A549 (cell line): ENCODE measurements at regions not wholly inside any gene's neighbourhood (a gene's known extent, or its start where the extent isn't known, plus 50 kb on each side); places are given as distances from the start of the nearest gene placed in this dataset.

ENCODE experiments used
- ATAC-seq, 2 experiments: fragments of 200-7000 bp in 1 of 2; fragments of >200 bp in 1 of 2; cut with Nextera tagmentation in 1 of 2; cut with Tn5 transposase in 1 of 2; 3 replicates each; pipeline versions ENCODE4 v1.8.0 to v1.9.1; 2018 to 2020; ENCODE audit warnings: mild to moderate bottlenecking in 1 of 2, moderate library complexity in 1 of 2
- CTCF ChIA-PET: fragments of 300-600 bp; sonication (Branson Sonifier 250); formaldehyde crosslinking; extraction: SDS; loops from one replicate; lab custom pipeline; 2021; ENCODE audit warnings: antibody characterized with exemption, inconsistent platforms; lab: Yijun Ruan, JAX
- POLR2A ChIA-PET: fragments of 350-600 bp; formaldehyde crosslinking; extraction: SDS; loops from one replicate; lab custom pipeline; 2021; ENCODE audit warnings: antibody characterized with exemption, inconsistent platforms; lab: Yijun Ruan, JAX
- DNase-seq, 2 experiments: peaks; one replicate each; pipeline versions ENCODE4 v3.0.0 to v3.0.0-alpha.2; 2011 to 2016; ENCODE audit warnings: low read depth in 1 of 2, low spot score in 1 of 2
- FAIRE-seq: peaks from 2 replicates; lab custom pipeline; 2011; peaks lifted over from hg19 to GRCh38; lab: Jason Lieb, UNC
- H3K27ac ChIP-seq, 2 experiments: fragments of >200 bp; sonication (Bioruptor Twin); formaldehyde crosslinking; 3 replicates each; pipeline ENCODE4 v1.5.1; 2016 to 2017
- H3K4me1 ChIP-seq: fragments of >200 bp; sonication (Bioruptor Twin); formaldehyde crosslinking; 3 replicates; pipeline ENCODE4 v1.6.1; 2016
- H3K4me2 ChIP-seq: fragments of >200 bp; sonication (Bioruptor Twin); formaldehyde crosslinking; 3 replicates; pipeline ENCODE4 v1.6.1; 2016
- H3K4me3 ChIP-seq: fragments of >200 bp; sonication (Bioruptor Twin); formaldehyde crosslinking; 3 replicates; pipeline ENCODE4 v1.5.1; 2016
- H3K9me3 ChIP-seq: fragments of >200 bp; sonication (Bioruptor Twin); formaldehyde crosslinking; 3 replicates; pipeline ENCODE4 v1.6.1; 2016
- ATOH8 ChIP-seq: fragments of 250-450 bp; sonication (Bioruptor Pico); IDR thresholded peaks from 2 replicates; pipeline ENCODE4 v1.5.0; 2020; ENCODE audit warnings: low read depth, mild to moderate bottlenecking, moderate library complexity
- CBX2 ChIP-seq: fragments of 200-600 bp; sonication (generic); IDR thresholded peaks from 2 replicates; pipeline ENCODE4 v1.6.1; 2016; ENCODE audit warnings: low read depth, mild to moderate bottlenecking, borderline replicate concordance
- CEBPB ChIP-seq, 2 experiments: fragments of >200 bp in 1 of 2; sonication (Bioruptor Twin) in 1 of 2; formaldehyde crosslinking in 1 of 2; IDR thresholded peaks; 2 replicates each; pipeline ENCODE4 v1.6.1; 2012 to 2016
- CHD2 ChIP-seq: fragments of 150-350 bp; IDR thresholded peaks from 2 replicates; pipeline ENCODE4 v1.6.1; 2014; ENCODE audit warnings: low read length; ENCODE audit not compliant: partially characterized antibody
- CHD4 ChIP-seq: fragments of 200-600 bp; sonication (generic); IDR thresholded peaks from 2 replicates; pipeline ENCODE4 v1.6.1; 2016; ENCODE audit warnings: antibody characterized with exemption, mild to moderate bottlenecking, borderline replicate concordance
- CTCF ChIP-seq: fragments of >200 bp; sonication (Bioruptor Twin); formaldehyde crosslinking; IDR thresholded peaks from 3 replicates; pipeline ENCODE4 v1.5.1; 2016
- EHF ChIP-seq: fragments of 250-450 bp; sonication (Bioruptor Pico); IDR thresholded peaks from 2 replicates; pipeline ENCODE4 v1.5.0; 2020; ENCODE audit warnings: mild to moderate bottlenecking
- EHMT2 ChIP-seq: fragments of 200-600 bp; sonication (generic); IDR thresholded peaks from 2 replicates; pipeline ENCODE4 v1.6.1; 2016; ENCODE audit warnings: antibody characterized with exemption, low read depth, mild to moderate bottlenecking, moderate library complexity
- ELK1 ChIP-seq: fragments of 150-350 bp; IDR thresholded peaks from 2 replicates; pipeline ENCODE4 v1.6.1; 2014; ENCODE audit warnings: low read depth, mild to moderate bottlenecking, low read length
- FOSB ChIP-seq: fragments of 250-450 bp; sonication (Bioruptor Pico); IDR thresholded peaks from 2 replicates; pipeline ENCODE4 v1.5.0; 2020; ENCODE audit warnings: mild to moderate bottlenecking, moderate library complexity
- FOSL2 ChIP-seq, 2 experiments: fragments of 450-650 bp in 1 of 2; fragments of >200 bp in 1 of 2; sonication (Bioruptor Twin) in 1 of 2; formaldehyde crosslinking; IDR thresholded peaks; 2 replicates each; pipeline versions ENCODE4 v1.5.0 to v1.6.1; 2016 to 2020; ENCODE audit warnings: mild to moderate bottlenecking in 1 of 2, moderate library complexity in 1 of 2
- FOXS1 ChIP-seq: fragments of 250-450 bp; sonication (Bioruptor Pico); IDR thresholded peaks from 2 replicates; pipeline ENCODE4 v1.5.0; 2020; ENCODE audit warnings: mild to moderate bottlenecking, moderate library complexity
- GATA3 ChIP-seq: IDR thresholded peaks from 2 replicates; pipeline ENCODE4 v1.6.1; 2012; ENCODE audit warnings: borderline replicate concordance
- HDAC2 ChIP-seq: fragments of 200-600 bp; sonication (generic); IDR thresholded peaks from 2 replicates; pipeline ENCODE4 v1.6.1; 2016
- HES2 ChIP-seq: fragments of >200 bp; sonication (Bioruptor Twin); formaldehyde crosslinking; IDR thresholded peaks from 2 replicates; pipeline ENCODE4 v1.6.1; 2016
- JUN ChIP-seq, 2 experiments: fragments of >200 bp; sonication (Bioruptor Twin); formaldehyde crosslinking; IDR thresholded peaks; 2 replicates in 1 of 2; 3 replicates in 1 of 2; pipeline ENCODE4 v1.6.1; 2016 to 2017
- MAFK ChIP-seq: fragments of 450-650 bp; IDR thresholded peaks from 2 replicates; pipeline ENCODE4 v1.6.1; 2014; ENCODE audit not compliant: partially characterized antibody
- MAX ChIP-seq: IDR thresholded peaks from 2 replicates; pipeline ENCODE4 v1.6.1; 2012
- NFE2L2 ChIP-seq: fragments of 150-350 bp; conservative IDR thresholded peaks from 2 replicates; pipeline ENCODE4 v1.6.1; 2014; ENCODE audit warnings: low read length
- NPAS2 ChIP-seq: fragments of 250-450 bp; sonication (Bioruptor Pico); IDR thresholded peaks from 2 replicates; pipeline ENCODE4 v1.8.0; 2022; ENCODE audit warnings: mild to moderate bottlenecking, moderate library complexity, borderline replicate concordance
- PBX3 ChIP-seq: IDR thresholded peaks from 2 replicates; pipeline ENCODE4 v1.6.1; 2012
- POLR2A ChIP-seq: IDR thresholded peaks from 2 replicates; pipeline ENCODE4 v1.6.1; 2012; ENCODE audit warnings: mild to moderate bottlenecking, low read length
- REST ChIP-seq: fragments of 200-600 bp; sonication (generic); IDR thresholded peaks from 2 replicates; pipeline ENCODE4 v1.6.1; 2016; ENCODE audit warnings: antibody characterized with exemption, mild to moderate bottlenecking, moderate library complexity
- RFX5 ChIP-seq: fragments of 450-650 bp; IDR thresholded peaks from 2 replicates; pipeline ENCODE4 v1.7.1; 2014; ENCODE audit warnings: antibody characterized with exemption, mild to moderate bottlenecking, moderate library complexity
- RNF2 ChIP-seq: fragments of 200-600 bp; sonication (generic); IDR thresholded peaks from 2 replicates; pipeline ENCODE4 v1.6.1; 2016; ENCODE audit warnings: low read depth, mild to moderate bottlenecking, antibody characterized with exemption, moderate library complexity, borderline replicate concordance
- SMC3 ChIP-seq: fragments of >200 bp; sonication (Bioruptor Twin); formaldehyde crosslinking; IDR thresholded peaks from 3 replicates; pipeline ENCODE4 v1.6.1; 2018; ENCODE audit warnings: inconsistent platforms
- SREBF2 ChIP-seq: fragments of 450-650 bp; IDR thresholded peaks from 2 replicates; pipeline ENCODE4 v1.6.1; 2014; ENCODE audit warnings: mild to moderate bottlenecking, moderate library complexity
- ZFP36 ChIP-seq: fragments of 450-650 bp; IDR thresholded peaks from 2 replicates; pipeline ENCODE4 v1.6.1; 2014; ENCODE audit warnings: borderline replicate concordance; ENCODE audit not compliant: partially characterized antibody
- WGBS: methylation state at CpG from one replicate; pipeline ENCODE4 v1.1.6; 2017; ENCODE audit errors: missing lambda C conversion rate; 5-methylcytosine and 5-hydroxymethylcytosine counted together

- Histone ChIP-seq H3K9me3 (no peaks in the 10 kb centered on the region), H3K4me1 (no peaks in the 10 kb centered on the region), H3K27ac (no peak overlapping the region), H3K4me3 (no peak overlapping the region), H3K4me2 (no peak overlapping the region)
- WGBS = 78% methylated on average over 7 of the region's 7 CpGs
- no peak for DNase-seq
- TF ChIP-seq JUN (IDR thresholded peaks at IDR 0.05) (no peak), RNF2 (no peak), HDAC2 (no peak), CHD2 (no peak), CEBPB (IDR thresholded peaks at IDR 0.05) (no peak), FOXS1 (CRISPR knock-in tag) (no peak), ELK1 (no peak), MAFK (no peak), ATOH8 (CRISPR knock-in tag) (no peak), FOSB (no peak), SMC3 (no peak), NPAS2 (no peak), CHD4 (no peak), EHMT2 (no peak), ZFP36 (no peak), REST (no peak), MAX (no peak), CBX2 (no peak), NFE2L2 (no peak), POLR2A (no peak)
- peak in 1 of 2 experiments; percentile 47; a peak in 3 of 6 replicates for ATAC-seq
- ChIA-PET CTCF (interaction anchor here (0.9 to 1.5 kb wide), 3 partner anchors 8 to 423 kb away, joined by 3 to 5 read pairs (median 3); no protein-coding TSS in a partner anchor), POLR2A (no interaction called here)
- no peak for FAIRE-seq
Measured at GRCh38 chr10:78470267-78471103, 436.8 kb downstream of the RPS24 start.

GRCh38 chr10:78471326-78471722 lies 437.7 kb downstream of the RPS24 start:
- DNase-seq = no peak
- Histone ChIP-seq H3K9me3 (no peaks in the 10 kb centered on the region), H3K4me1 (no peaks in the 10 kb centered on the region), H3K4me2 (no peak overlapping the region), H3K27ac (no peak overlapping the region), H3K4me3 (no peak overlapping the region)
- CTCF ChIA-PET = interaction anchor here (1.1 to 1.6 kb wide), 3 partner anchors 9 to 424 kb away, joined by 3 to 5 read pairs (median 3); no protein-coding TSS in a partner anchor
- POLR2A ChIA-PET = no interaction called here
- no peak for FAIRE-seq
- no peak; a peak in 1 of 6 replicates for ATAC-seq
- 89% methylated on average over 7 of the region's 8 CpGs for WGBS
- TF ChIP-seq GATA3 = no peak
- no peak for TF ChIP-seq EHMT2
- TF ChIP-seq CTCF = no peak
- no peak for TF ChIP-seq NFE2L2
- TF ChIP-seq HES2 = no peak
- TF ChIP-seq PBX3 = no peak
- TF ChIP-seq FOSL2 (IDR thresholded peaks at IDR 0.05) = no peak
- no peak for TF ChIP-seq FOSL2 (CRISPR knock-in tag; IDR thresholded peaks at IDR 0.05)
- TF ChIP-seq EHF (CRISPR knock-in tag) = no peak
- TF ChIP-seq CBX2 = no peak
- no peak for TF ChIP-seq SREBF2
- TF ChIP-seq ATOH8 (CRISPR knock-in tag) = no peak
- TF ChIP-seq RFX5 = no peak
